OCI-LY3 (cell line): ENCODE measurements at regions not wholly inside any gene's neighbourhood (a gene's known extent, or its start where the extent isn't known, plus 50 kb on each side); places are given as distances from the start of the nearest gene placed in this dataset.

Experiments
- H2AFZ ChIP-seq: fragments of 200-600, 300-600 bp; shearing (Covaris generic); 2 replicates; pipeline ENCODE4 v1.6.0; 2014; ENCODE audit warnings: antibody characterized with exemption, low read depth, low read length
- H3K27ac ChIP-seq: fragments of 200-600, 300-600 bp; sonication (generic); 2 replicates; pipeline ENCODE4 v1.5.1; 2014; ENCODE audit warnings: mild to moderate bottlenecking, low read length, moderate library complexity, mixed read lengths
- H3K27me3 ChIP-seq: fragments of 200-600, 300-600 bp; sonication (generic); 2 replicates; pipeline ENCODE4 v1.6.1; 2014; ENCODE audit warnings: low read depth, low read length, mixed read lengths
- H3K36me3 ChIP-seq: fragments of 200-600, 300-600 bp; sonication (generic); replicated peaks from 2 replicates; pipeline ENCODE3; 2014; ENCODE audit warnings: low read depth, low read length, mixed read lengths
- H3K4me1 ChIP-seq: fragments of 300-600, 200-600 bp; sonication (generic); 2 replicates; pipeline ENCODE4 v1.6.1; 2014; ENCODE audit warnings: low read length, mixed read lengths
- H3K4me2 ChIP-seq: fragments of 200-600, 300-600 bp; sonication (generic); 2 replicates; pipeline ENCODE4 v1.6.1; 2014; ENCODE audit warnings: low read length, mixed read lengths
- H3K4me3 ChIP-seq: fragments of 300-600, 200-600 bp; sonication (generic); 2 replicates; pipeline ENCODE4 v1.5.1; 2014; ENCODE audit warnings: antibody characterized with exemption, mild to moderate bottlenecking, low read length, moderate library complexity
- H3K79me2 ChIP-seq: fragments of 300-600, 200-600 bp; shearing (Covaris generic); 2 replicates; pipeline ENCODE4 v1.6.1; 2014; ENCODE audit warnings: mild to moderate bottlenecking, low read length, mixed read lengths
- H3K9ac ChIP-seq: fragments of 300-600, 200-600 bp; shearing (Covaris generic); 2 replicates; pipeline ENCODE4 v1.6.0; 2014; ENCODE audit warnings: mild to moderate bottlenecking, low read length, moderate library complexity
- H3K9me3 ChIP-seq: fragments of 200-600, 300-600 bp; shearing (Covaris generic); 2 replicates; pipeline ENCODE4 v1.6.1; 2014; ENCODE audit warnings: low read length, mixed read lengths; ENCODE audit not compliant: insufficient read depth
- H4K20me1 ChIP-seq: fragments of 200-600, 300-600 bp; sonication (generic); 2 replicates; pipeline ENCODE4 v1.6.1; 2016; ENCODE audit warnings: low read length, mixed read lengths; ENCODE audit not compliant: insufficient read depth
- CTCF ChIP-seq: fragments of 200-600, 300-600 bp; sonication (generic); IDR thresholded peaks from 2 replicates; pipeline ENCODE4 v1.5.1; 2014; ENCODE audit warnings: antibody characterized with exemption, low read length, low read depth
- EZH2phosphoT487 ChIP-seq: fragments of 200-600 bp; shearing (Covaris generic); IDR thresholded peaks from 2 replicates; pipeline ENCODE4 v1.6.1; 2018; ENCODE audit warnings: antibody characterized with exemption, mixed run types, low read depth

GRCh38 chr18:26745288-26746181 is 120.0 kb downstream of the AQP4 start:
- H3K79me2 ChIP-seq: no peaks in the 10 kb centered on the region
- H3K27ac ChIP-seq: no peak overlapping the region
- no peak overlapping the region for H3K9ac ChIP-seq
- H3K4me2 ChIP-seq: peak overlapping the region; percentile 87
- H3K9me3 ChIP-seq: no peaks in the 10 kb centered on the region
- 0 out of 2 replicates have a peak, but pooled peaks cover 4% of the 10 kb centered on the region for H3K27me3 ChIP-seq
- H3K4me1 ChIP-seq: peaks cover 29% of the 10 kb centered on the region
- no peaks in the 10 kb centered on the region for H3K36me3 ChIP-seq
- TF ChIP-seq EZH2phosphoT487 (no peak), CTCF (no peak)
- H2AFZ ChIP-seq: no peak overlapping the region
- no peaks in the 10 kb centered on the region for H4K20me1 ChIP-seq
- H3K4me3 ChIP-seq: peak overlapping the region; percentile 67

GRCh38 chr18:26741758-26742157 is 123.7 kb downstream of the AQP4 start:
- Histone ChIP-seq H3K79me2 (no peaks in the 10 kb centered on the region), H3K9ac (no peak overlapping the region), H3K36me3 (no peaks in the 10 kb centered on the region), H3K27ac (no peak overlapping the region), H4K20me1 (no peaks in the 10 kb centered on the region), H3K27me3 (0 out of 2 replicates have a peak, but pooled peaks cover 4% of the 10 kb centered on the region), H3K4me1 (peaks cover 19% of the 10 kb centered on the region), H3K4me2 (no peak overlapping the region), H3K9me3 (no peaks in the 10 kb centered on the region), H2AFZ (no peak overlapping the region), H3K4me3 (no peak overlapping the region)
- TF ChIP-seq EZH2phosphoT487: no peak
- TF ChIP-seq CTCF: no peak

- Histone ChIP-seq H3K4me2 (no peak overlapping the region), H3K9me3 (no peaks in the 10 kb centered on the region), H3K79me2 (no peaks in the 10 kb centered on the region), H3K36me3 (no peaks in the 10 kb centered on the region), H3K27me3 (0 out of 2 replicates have a peak, but pooled peaks cover 4% of the 10 kb centered on the region), H4K20me1 (no peaks in the 10 kb centered on the region), H3K9ac (no peak overlapping the region), H3K4me1 (peaks cover 12% of the 10 kb centered on the region), H3K27ac (no peak overlapping the region), H3K4me3 (no peak overlapping the region), H2AFZ (no peak overlapping the region)
- TF ChIP-seq EZH2phosphoT487 (no peak), CTCF (no peak)
These were observed 124.5 kb downstream of the AQP4 start for GRCh38 chr18:26741048-26741447.

GRCh38 chr18:26740396-26740795 is 125.1 kb downstream of the AQP4 start:
- no peak overlapping the region for H3K4me2 ChIP-seq
- no peaks in the 10 kb centered on the region for H3K27me3 ChIP-seq
- H3K27ac ChIP-seq: no peak overlapping the region
- H3K36me3 ChIP-seq: no peaks in the 10 kb centered on the region
- H2AFZ ChIP-seq: no peak overlapping the region
- no peaks in the 10 kb centered on the region for H4K20me1 ChIP-seq
- H3K79me2 ChIP-seq: no peaks in the 10 kb centered on the region
- H3K4me3 ChIP-seq: no peak overlapping the region
- no peaks in the 10 kb centered on the region for H3K9me3 ChIP-seq
- H3K4me1 ChIP-seq: peaks cover 6% of the 10 kb centered on the region; the same call in 1 of the 2 replicates
- H3K9ac ChIP-seq: no peak overlapping the region
- no peak for TF ChIP-seq CTCF
- TF ChIP-seq EZH2phosphoT487: no peak
